HEK293 (cell line): ENCODE measurements at regions not wholly inside any gene's neighbourhood (a gene's known extent, or its start where the extent isn't known, plus 50 kb on each side); places are given as distances from the start of the nearest gene placed in this dataset.

Source experiments
- CTCF ChIA-PET: fragments of 350-600 bp; formaldehyde crosslinking; extraction: SDS; loops from one replicate; lab custom pipeline; 2021; ENCODE audit warnings: antibody characterized with exemption; lab: Yijun Ruan, JAX
- POLR2A ChIA-PET: fragments of 300-600 bp; formaldehyde crosslinking; extraction: SDS; loops from one replicate; lab custom pipeline; 2020; ENCODE audit warnings: antibody characterized with exemption, inconsistent platforms; lab: Yijun Ruan, JAX
- H3K27ac ChIP-seq: fragments of 200-500 bp; sonication (Bioruptor generic); 2 replicates; pipeline ENCODE4 v1.5.1; 2014; ENCODE audit warnings: low read depth, low read length, control low read depth, inconsistent platforms; ENCODE audit errors: extremely low read depth
- H3K36me3 ChIP-seq, 2 experiments: fragments of 200-500 bp in 1 of 2; sonication (Bioruptor generic) in 1 of 2; 1 replicate in 1 of 2; 2 replicates in 1 of 2; pipeline ENCODE4 v1.5.1; 2014 to 2017; ENCODE audit warnings: inconsistent platforms in 2 of 2, low read length in 2 of 2; ENCODE audit not compliant: control insufficient read depth in 2 of 2, insufficient read depth in 1 of 2
- H3K4me1 ChIP-seq: fragments of 200-500 bp; sonication (Bioruptor generic); 2 replicates; pipeline ENCODE4 v1.5.1; 2014; ENCODE audit warnings: mild to moderate bottlenecking, low read length, inconsistent platforms; ENCODE audit not compliant: control insufficient read depth, insufficient read depth
- H3K4me3 ChIP-seq: 2 replicates; pipeline ENCODE4 v1.5.1; 2011; ENCODE audit warnings: low read depth, mild to moderate bottlenecking, control low read depth, low read length, moderate library complexity
- H3K9me3 ChIP-seq: fragments of 200-500 bp; sonication (Bioruptor generic); 2 replicates; pipeline ENCODE4 v1.5.1; 2014; ENCODE audit warnings: low read depth, low read length, inconsistent platforms; ENCODE audit not compliant: control insufficient read depth, insufficient read depth
- MZF1 ChIP-seq: fragments of 450-650 bp; formaldehyde crosslinking; IDR thresholded peaks from 2 replicates; pipeline ENCODE4 v1.5.1; 2017; ENCODE audit warnings: missing biosample characterization, missing genetic modification characterization, borderline replicate concordance
- PBX3 ChIP-seq: sonication (generic); formaldehyde crosslinking; IDR thresholded peaks from 2 replicates; pipeline ENCODE4 v1.8.1; 2022; ENCODE audit warnings: mild to moderate bottlenecking, moderate library complexity, missing genetic modification reagents
- PRDM4 ChIP-seq: fragments of 450-650 bp; formaldehyde crosslinking; IDR thresholded peaks from 2 replicates; pipeline ENCODE4 v1.5.1; 2017; ENCODE audit warnings: missing biosample characterization, missing genetic modification characterization
- REPIN1 ChIP-seq: fragments of 450-650 bp; formaldehyde crosslinking; IDR thresholded peaks from 2 replicates; pipeline ENCODE4 v1.5.1; 2017; ENCODE audit warnings: missing biosample characterization, missing genetic modification characterization, low read depth
- SP7 ChIP-seq: fragments of 450-650 bp; formaldehyde crosslinking; IDR thresholded peaks from 2 replicates; pipeline ENCODE4 v1.5.1; 2016; ENCODE audit warnings: missing biosample characterization, missing genetic modification characterization
- ZBTB10 ChIP-seq: fragments of 450-650 bp; formaldehyde crosslinking; IDR thresholded peaks from 2 replicates; pipeline ENCODE4 v1.5.1; 2016; ENCODE audit warnings: missing biosample characterization, missing genetic modification characterization
- ZBTB17 ChIP-seq: fragments of 450-650 bp; formaldehyde crosslinking; IDR thresholded peaks from 2 replicates; pipeline ENCODE4 v1.5.1; 2016; ENCODE audit warnings: missing biosample characterization, missing genetic modification characterization
- ZNF19 ChIP-seq: fragments of 450-650 bp; formaldehyde crosslinking; IDR thresholded peaks from 2 replicates; pipeline ENCODE4; 2016; ENCODE audit warnings: missing biosample characterization, missing genetic modification characterization, low read depth
- ZNF211 ChIP-seq: fragments of 450-650 bp; formaldehyde crosslinking; IDR thresholded peaks from 2 replicates; pipeline ENCODE4 v1.5.1; 2016; ENCODE audit warnings: low read depth, missing biosample characterization, missing genetic modification characterization
- ZNF221 ChIP-seq: fragments of 450-650 bp; formaldehyde crosslinking; IDR thresholded peaks from 2 replicates; pipeline ENCODE4 v1.5.1; 2017; ENCODE audit warnings: missing biosample characterization, missing genetic modification characterization, borderline replicate concordance
- ZNF24 ChIP-seq: fragments of 450-650 bp; formaldehyde crosslinking; IDR thresholded peaks from 2 replicates; pipeline ENCODE4 v1.5.1; 2016; ENCODE audit warnings: missing biosample characterization, missing genetic modification characterization
- ZNF335 ChIP-seq: fragments of 450-650 bp; formaldehyde crosslinking; conservative IDR thresholded peaks from 2 replicates; pipeline ENCODE4 v1.5.1; 2016; ENCODE audit warnings: missing biosample characterization, missing genetic modification characterization
- ZNF341 ChIP-seq: fragments of 450-650 bp; formaldehyde crosslinking; IDR thresholded peaks from 2 replicates; pipeline ENCODE4; 2016; ENCODE audit warnings: low read depth, missing biosample characterization, missing genetic modification characterization
- ZNF394 ChIP-seq: fragments of 450-650 bp; formaldehyde crosslinking; IDR thresholded peaks from 2 replicates; pipeline ENCODE4 v1.5.1; 2016; ENCODE audit warnings: missing biosample characterization, missing genetic modification characterization, mild to moderate bottlenecking, moderate library complexity, borderline replicate concordance
- ZNF544 ChIP-seq: fragments of 450-650 bp; formaldehyde crosslinking; IDR thresholded peaks from 2 replicates; pipeline ENCODE4 v1.5.0; 2017; ENCODE audit warnings: missing biosample characterization, missing genetic modification characterization
- ZNF654 ChIP-seq: fragments of 450-650 bp; formaldehyde crosslinking; IDR thresholded peaks from 2 replicates; pipeline ENCODE4 v1.5.1; 2016; ENCODE audit warnings: low read depth, missing biosample characterization, missing genetic modification characterization
- ZNF660 ChIP-seq: fragments of 450-650 bp; IDR thresholded peaks from 2 replicates; pipeline ENCODE4 v1.5.1; 2018; ENCODE audit warnings: missing biosample characterization, mild to moderate bottlenecking, missing genetic modification characterization
- ZNF664 ChIP-seq: fragments of 450-650 bp; formaldehyde crosslinking; IDR thresholded peaks from 2 replicates; pipeline ENCODE4 v1.5.1; 2016; ENCODE audit warnings: missing biosample characterization, missing genetic modification characterization
- ZNF707 ChIP-seq: fragments of 450-650 bp; formaldehyde crosslinking; IDR thresholded peaks from 2 replicates; pipeline ENCODE4 v1.5.1; 2016; ENCODE audit warnings: missing biosample characterization, missing genetic modification characterization
- ZNF791 ChIP-seq: fragments of 450-650 bp; formaldehyde crosslinking; IDR thresholded peaks from 2 replicates; pipeline ENCODE4 v1.5.1; 2016; ENCODE audit warnings: missing biosample characterization, missing genetic modification characterization
- ZNF837 ChIP-seq: fragments of 450-650 bp; formaldehyde crosslinking; IDR thresholded peaks from 2 replicates; pipeline ENCODE4 v1.5.1; 2016; ENCODE audit warnings: missing biosample characterization, missing genetic modification characterization
- TF ChIP-seq, protein P1 (sequence below): fragments of 450-650 bp; formaldehyde crosslinking; IDR thresholded peaks from 2 replicates; pipeline ENCODE4 v1.5.1; 2016; ENCODE audit warnings: missing biosample characterization, missing genetic modification characterization
- TF ChIP-seq, protein P2 (sequence below): fragments of 450-650 bp; formaldehyde crosslinking; IDR thresholded peaks from 2 replicates; pipeline ENCODE4 v1.5.1; 2016; ENCODE audit warnings: missing biosample characterization, missing genetic modification characterization
- TF ChIP-seq, protein P3 (sequence below): IDR thresholded peaks from 2 replicates; pipeline ENCODE4 v1.6.1; 2011; ENCODE audit warnings: mild to moderate bottlenecking, low read depth, low read length, borderline replicate concordance

DNA sequence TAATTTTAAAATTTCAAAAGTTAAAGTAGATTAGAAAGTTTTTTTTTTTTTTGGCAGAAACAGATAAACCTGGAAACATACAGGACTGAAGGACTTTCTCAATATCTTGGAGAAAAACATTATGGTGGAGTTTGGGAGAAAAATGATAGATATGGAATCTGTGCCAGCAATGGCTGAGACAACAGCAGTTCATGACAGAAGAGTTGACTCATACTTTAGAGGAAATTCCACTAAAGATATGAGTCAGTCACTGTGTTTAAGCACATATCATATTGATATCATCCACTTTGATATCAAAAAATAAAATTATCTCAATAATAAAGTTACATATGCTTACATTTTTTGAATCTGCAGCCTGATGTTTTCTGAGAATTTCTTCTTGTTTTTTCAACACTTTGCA is 193.9 kb upstream of the OR4E1 start:
- no peaks in the 10 kb centered on the region for H3K4me1 ChIP-seq
- H3K4me3 ChIP-seq = no peak overlapping the region
- POLR2A ChIA-PET = no interaction called here
- H3K27ac ChIP-seq = no peak overlapping the region
- CTCF ChIA-PET = no interaction called here
- no peak for TF ChIP-seq ZNF660
- TF ChIP-seq PRDM4 (tag by site-specific recombination) = no peak
- TF ChIP-seq, protein P1, sequence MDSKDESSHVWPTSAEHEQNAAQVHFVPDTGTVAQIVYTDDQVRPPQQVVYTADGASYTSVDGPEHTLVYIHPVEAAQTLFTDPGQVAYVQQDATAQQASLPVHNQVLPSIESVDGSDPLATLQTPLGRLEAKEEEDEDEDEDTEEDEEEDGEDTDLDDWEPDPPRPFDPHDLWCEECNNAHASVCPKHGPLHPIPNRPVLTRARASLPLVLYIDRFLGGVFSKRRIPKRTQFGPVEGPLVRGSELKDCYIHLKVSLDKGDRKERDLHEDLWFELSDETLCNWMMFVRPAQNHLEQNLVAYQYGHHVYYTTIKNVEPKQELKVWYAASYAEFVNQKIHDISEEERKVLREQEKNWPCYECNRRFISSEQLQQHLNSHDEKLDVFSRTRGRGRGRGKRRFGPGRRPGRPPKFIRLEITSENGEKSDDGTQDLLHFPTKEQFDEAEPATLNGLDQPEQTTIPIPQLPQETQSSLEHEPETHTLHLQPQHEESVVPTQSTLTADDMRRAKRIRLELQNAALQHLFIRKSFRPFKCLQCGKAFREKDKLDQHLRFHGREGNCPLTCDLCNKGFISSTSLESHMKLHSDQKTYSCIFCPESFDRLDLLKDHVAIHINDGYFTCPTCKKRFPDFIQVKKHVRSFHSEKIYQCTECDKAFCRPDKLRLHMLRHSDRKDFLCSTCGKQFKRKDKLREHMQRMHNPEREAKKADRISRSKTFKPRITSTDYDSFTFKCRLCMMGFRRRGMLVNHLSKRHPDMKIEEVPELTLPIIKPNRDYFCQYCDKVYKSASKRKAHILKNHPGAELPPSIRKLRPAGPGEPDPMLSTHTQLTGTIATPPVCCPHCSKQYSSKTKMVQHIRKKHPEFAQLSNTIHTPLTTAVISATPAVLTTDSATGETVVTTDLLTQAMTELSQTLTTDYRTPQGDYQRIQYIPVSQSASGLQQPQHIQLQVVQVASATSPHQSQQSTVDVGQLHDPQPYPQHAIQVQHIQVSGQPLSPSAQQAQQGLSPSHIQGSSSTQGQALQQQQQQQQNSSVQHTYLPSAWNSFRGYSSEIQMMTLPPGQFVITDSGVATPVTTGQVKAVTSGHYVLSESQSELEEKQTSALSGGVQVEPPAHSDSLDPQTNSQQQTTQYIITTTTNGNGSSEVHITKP = no peak
- TF ChIP-seq SP7 (tag by site-specific recombination) = no peak
- TF ChIP-seq ZNF664 = no peak
- TF ChIP-seq, protein P2, sequence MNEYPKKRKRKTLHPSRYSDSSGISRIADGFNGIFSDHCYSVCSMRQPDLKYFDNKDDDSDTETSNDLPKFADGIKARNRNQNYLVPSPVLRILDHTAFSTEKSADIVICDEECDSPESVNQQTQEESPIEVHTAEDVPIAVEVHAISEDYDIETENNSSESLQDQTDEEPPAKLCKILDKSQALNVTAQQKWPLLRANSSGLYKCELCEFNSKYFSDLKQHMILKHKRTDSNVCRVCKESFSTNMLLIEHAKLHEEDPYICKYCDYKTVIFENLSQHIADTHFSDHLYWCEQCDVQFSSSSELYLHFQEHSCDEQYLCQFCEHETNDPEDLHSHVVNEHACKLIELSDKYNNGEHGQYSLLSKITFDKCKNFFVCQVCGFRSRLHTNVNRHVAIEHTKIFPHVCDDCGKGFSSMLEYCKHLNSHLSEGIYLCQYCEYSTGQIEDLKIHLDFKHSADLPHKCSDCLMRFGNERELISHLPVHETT (tag by site-specific recombination) = no peak
- TF ChIP-seq ZNF341 = no peak
- TF ChIP-seq ZNF335 (tag by site-specific recombination) = no peak
- TF ChIP-seq ZNF544 (tag by site-specific recombination) = no peak
- TF ChIP-seq ZNF837 (tag by site-specific recombination) = no peak
- TF ChIP-seq PBX3 (CRISPR knock-in tag) = no peak
- no peaks in the 10 kb centered on the region for H3K9me3 ChIP-seq
- H3K36me3 ChIP-seq = no peaks in the 10 kb centered on the region

DNA sequence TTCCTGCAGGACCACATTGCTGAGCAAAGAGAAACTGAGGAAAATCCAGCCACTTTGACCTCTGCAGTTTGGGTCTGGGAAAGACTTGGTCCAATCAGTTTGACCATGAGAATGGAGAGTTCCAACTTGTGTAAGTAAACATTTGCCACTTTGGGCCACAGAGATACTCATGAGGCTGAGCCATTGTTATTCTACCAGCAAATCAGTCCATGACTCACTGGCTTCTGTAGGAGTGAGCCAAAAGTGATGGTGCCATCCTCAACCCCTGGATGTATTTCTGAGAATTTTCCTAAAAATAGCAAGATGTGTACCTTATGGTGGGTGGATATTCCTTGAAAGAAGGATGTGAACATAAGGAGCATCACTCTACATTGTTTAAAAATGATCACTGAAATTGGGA is 192.9 kb upstream of the OR4E1 start:
- no peaks in the 10 kb centered on the region for H3K4me1 ChIP-seq
- ChIA-PET CTCF (interaction anchor here (0.6 to 1.1 kb wide), 3 partner anchors 116 to 256 kb away, joined by 3 to 4 read pairs (median 3); no protein-coding TSS in a partner anchor), POLR2A (no interaction called here)
- H3K27ac ChIP-seq = no peak overlapping the region
- no peak overlapping the region for H3K4me3 ChIP-seq
- H3K9me3 ChIP-seq = no peaks in the 10 kb centered on the region
- no peaks in the 10 kb centered on the region for H3K36me3 ChIP-seq
- TF ChIP-seq ZNF341 (no peak), ZNF654 (tag by site-specific recombination) (no peak), REPIN1 (tag by site-specific recombination) (no peak), ZNF664 (no peak), ZNF19 (tag by site-specific recombination) (no peak), ZNF394 (no peak), ZNF791 (tag by site-specific recombination) (no peak), ZBTB17 (tag by site-specific recombination) (no peak), ZNF707 (no peak), MZF1 (tag by site-specific recombination) (no peak), ZNF211 (tag by site-specific recombination) (no peak), ZNF24 (tag by site-specific recombination) (no peak), ZBTB10 (no peak), ZNF221 (no peak)
- TF ChIP-seq, protein P3, sequence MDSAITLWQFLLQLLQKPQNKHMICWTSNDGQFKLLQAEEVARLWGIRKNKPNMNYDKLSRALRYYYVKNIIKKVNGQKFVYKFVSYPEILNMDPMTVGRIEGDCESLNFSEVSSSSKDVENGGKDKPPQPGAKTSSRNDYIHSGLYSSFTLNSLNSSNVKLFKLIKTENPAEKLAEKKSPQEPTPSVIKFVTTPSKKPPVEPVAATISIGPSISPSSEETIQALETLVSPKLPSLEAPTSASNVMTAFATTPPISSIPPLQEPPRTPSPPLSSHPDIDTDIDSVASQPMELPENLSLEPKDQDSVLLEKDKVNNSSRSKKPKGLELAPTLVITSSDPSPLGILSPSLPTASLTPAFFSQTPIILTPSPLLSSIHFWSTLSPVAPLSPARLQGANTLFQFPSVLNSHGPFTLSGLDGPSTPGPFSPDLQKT = no peak
